Body of pancreas (tissue), 4 donors: ENCODE measurements at regions not wholly inside any gene's neighbourhood (a gene's known extent, or its start where the extent isn't known, plus 50 kb on each side); places are given as distances from the start of the nearest gene placed in this dataset.

Experiments used
- ATAC-seq: fragments of 150-250 bp; one replicate; pipeline ENCODE4 v1.9.1; 2016
- DNase-seq, 4 donors: peaks; one replicate each; pipeline ENCODE4 v3.0.0-alpha.2; 2019
- H3K27ac ChIP-seq, 4 donors: fragments of 200-600 bp; sonication (generic); 1 replicate in 3 of 4; 2 replicates in 1 of 4; pipeline versions ENCODE4 v1.5.1 to v1.6.1; 2016 to 2019; ENCODE audit warnings: mild to moderate bottlenecking in 1 of 4, mixed read lengths in 1 of 4, moderate library complexity in 1 of 4
- H3K27me3 ChIP-seq, 2 donors: fragments of 200-600 bp; sonication (generic); one replicate each; pipeline ENCODE4 v1.6.0; 2016; ENCODE audit warnings: mild to moderate bottlenecking in 1 of 2
- H3K36me3 ChIP-seq, 2 donors: fragments of 200-600 bp; sonication (generic); replicated peaks in 1 of 2; 2 replicates each; pipeline ENCODE4 v1.5.1; 2016; ENCODE audit warnings: low read depth in 2 of 2; ENCODE audit not compliant: insufficient read depth in 1 of 2
- H3K4me1 ChIP-seq: fragments of 200-600 bp; sonication (generic); one replicate; pipeline ENCODE4 v1.6.0; 2016
- H3K4me3 ChIP-seq, 2 donors: fragments of 200-600 bp; sonication (generic); 1 replicate in 1 of 2; 2 replicates in 1 of 2; pipeline ENCODE4 v1.5.1; 2016 to 2019
- H3K9me3 ChIP-seq, 3 donors: fragments of 200-600 bp; sonication (generic); 1 replicate in 2 of 3; 2 replicates in 1 of 3; pipeline ENCODE4 v1.5.1; 2016
- POLR2A ChIP-seq, 3 donors: fragments of 450-650 bp; IDR thresholded peaks; one replicate each; pipeline ENCODE4 v1.6.1; 2016; ENCODE audit warnings: antibody characterized with exemption in 3 of 3, mild to moderate bottlenecking in 2 of 3
- WGBS, 2 donors: methylation state at CpG; one replicate each; pipeline ENCODE4 v1.1.5; 2017; 5-methylcytosine and 5-hydroxymethylcytosine counted together
- intact Hi-C: fragments of 100-400 bp; cut with DNase I; formaldehyde crosslinking; loops from one replicate; pipeline ENCODE4 v1.15.1; 2023
- TF ChIP-seq, protein P1 (sequence below), 7 experiments: fragments of 450-650 bp in 4 of 7; fragments of 200-600 bp in 3 of 7; sonication (generic) in 3 of 7; IDR thresholded peaks; one replicate each; pipeline ENCODE4 v1.5.1; 2016 to 2019; ENCODE audit warnings: antibody characterized with exemption in 7 of 7

DNA sequence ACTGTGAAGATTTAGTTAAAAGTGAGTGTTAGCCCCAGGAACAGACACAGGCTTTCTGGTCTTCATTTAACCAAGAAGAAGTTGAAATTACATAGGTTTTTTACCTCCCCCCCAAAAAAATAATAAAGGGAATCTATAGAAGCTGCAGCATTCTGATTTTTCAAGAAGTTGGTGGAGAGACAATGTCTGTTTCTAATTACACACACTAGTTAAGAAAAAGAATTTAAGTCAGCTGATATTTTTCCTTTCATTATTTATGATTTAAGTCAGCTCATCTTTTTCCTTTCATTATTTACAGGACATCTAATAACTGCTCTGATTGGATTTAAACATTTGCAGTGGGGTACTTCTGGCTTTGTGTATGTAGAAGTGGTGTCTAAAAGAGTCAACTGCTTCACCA, 201.4 kb upstream of the NRP1 start:
- TF ChIP-seq, protein P1, sequence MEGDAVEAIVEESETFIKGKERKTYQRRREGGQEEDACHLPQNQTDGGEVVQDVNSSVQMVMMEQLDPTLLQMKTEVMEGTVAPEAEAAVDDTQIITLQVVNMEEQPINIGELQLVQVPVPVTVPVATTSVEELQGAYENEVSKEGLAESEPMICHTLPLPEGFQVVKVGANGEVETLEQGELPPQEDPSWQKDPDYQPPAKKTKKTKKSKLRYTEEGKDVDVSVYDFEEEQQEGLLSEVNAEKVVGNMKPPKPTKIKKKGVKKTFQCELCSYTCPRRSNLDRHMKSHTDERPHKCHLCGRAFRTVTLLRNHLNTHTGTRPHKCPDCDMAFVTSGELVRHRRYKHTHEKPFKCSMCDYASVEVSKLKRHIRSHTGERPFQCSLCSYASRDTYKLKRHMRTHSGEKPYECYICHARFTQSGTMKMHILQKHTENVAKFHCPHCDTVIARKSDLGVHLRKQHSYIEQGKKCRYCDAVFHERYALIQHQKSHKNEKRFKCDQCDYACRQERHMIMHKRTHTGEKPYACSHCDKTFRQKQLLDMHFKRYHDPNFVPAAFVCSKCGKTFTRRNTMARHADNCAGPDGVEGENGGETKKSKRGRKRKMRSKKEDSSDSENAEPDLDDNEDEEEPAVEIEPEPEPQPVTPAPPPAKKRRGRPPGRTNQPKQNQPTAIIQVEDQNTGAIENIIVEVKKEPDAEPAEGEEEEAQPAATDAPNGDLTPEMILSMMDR (IDR thresholded peaks at IDR 0.05) = no peak
- no peak for TF ChIP-seq POLR2A (IDR thresholded peaks at IDR 0.05)
- H3K27me3 ChIP-seq = no peaks in the 10 kb centered on the region

DNA sequence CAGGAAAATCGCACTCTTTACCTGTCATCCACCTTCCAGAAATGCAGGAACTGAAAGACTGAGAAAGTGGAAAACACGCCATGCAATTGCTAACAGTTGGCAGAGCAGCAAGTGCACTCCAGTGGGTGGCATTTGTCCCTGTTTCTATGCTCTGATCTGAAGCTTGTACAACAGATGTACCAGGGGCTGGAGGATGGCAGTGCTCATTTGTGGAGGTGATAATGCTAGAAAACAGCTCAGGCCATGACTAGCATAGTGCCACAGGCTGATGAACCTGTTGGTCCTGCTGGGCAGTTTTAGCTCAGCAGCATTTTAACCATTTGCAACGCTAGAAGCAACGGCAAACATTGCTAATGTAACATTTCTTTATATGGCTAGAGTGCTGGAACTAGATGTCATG, 199.9 kb upstream of the NRP1 start:
- Histone ChIP-seq H3K27me3 (no peaks in the 10 kb centered on the region), H3K4me1 (no peaks in the 10 kb centered on the region), H3K9me3 (no peaks in the 10 kb centered on the region), H3K27ac (no peak overlapping the region), H3K4me3 (no peak overlapping the region), H3K36me3 (no peaks in the 10 kb centered on the region)
- TF ChIP-seq POLR2A (IDR thresholded peaks at IDR 0.05) = no peak
- TF ChIP-seq, protein P1 (IDR thresholded peaks at IDR 0.05) = no peak
- 73 to 80% methylated on average over 4 of the region's 4 CpGs for WGBS, 2 donors
- ATAC-seq (no peak), DNase-seq (no peak)
- intact Hi-C loops = no loop called here

More for the DNA sequence above, 201.4 kb upstream of the NRP1 start:
- ATAC-seq = no peak
- Histone ChIP-seq H3K4me1 (no peaks in the 10 kb centered on the region), H3K9me3 (no peaks in the 10 kb centered on the region), H3K36me3 (no peaks in the 10 kb centered on the region), H3K27ac (no peak overlapping the region), H3K4me3 (no peak overlapping the region)
- no peak for DNase-seq
- intact Hi-C loops = no loop called here

DNA sequence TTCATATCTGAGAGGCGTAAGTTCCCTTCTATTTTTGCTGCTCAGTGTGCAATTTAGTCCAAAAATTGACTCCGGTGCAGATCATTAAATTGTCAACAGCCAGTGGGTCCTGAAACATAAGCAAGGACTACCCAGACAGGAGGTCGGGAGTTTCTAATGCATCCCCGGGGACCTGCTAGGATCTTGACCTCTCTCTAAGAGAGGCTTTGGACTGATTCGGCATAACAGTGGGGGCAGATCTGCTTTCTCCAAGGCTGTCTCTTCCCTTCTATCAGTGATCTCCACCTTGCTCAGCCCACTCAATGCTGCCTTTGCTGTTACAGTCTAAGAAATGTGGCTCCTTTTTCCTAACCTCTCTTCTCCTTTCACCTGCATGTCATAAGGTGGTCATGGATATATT, 199.1 kb upstream of the NRP1 start:
- no peak for TF ChIP-seq POLR2A (IDR thresholded peaks at IDR 0.05)
- TF ChIP-seq, protein P1 (IDR thresholded peaks at IDR 0.05) = no peak
- no peak overlapping the region for H3K27ac ChIP-seq
- H3K4me1 ChIP-seq = no peaks in the 10 kb centered on the region
- 80 to 83% methylated on average over 5 of the region's 5 CpGs for WGBS, 2 donors
- no peaks in the 10 kb centered on the region for H3K36me3 ChIP-seq
- no peaks in the 10 kb centered on the region for H3K27me3 ChIP-seq
- no peak overlapping the region for H3K4me3 ChIP-seq
- intact Hi-C loops = no loop called here
- H3K9me3 ChIP-seq = no peaks in the 10 kb centered on the region
- ATAC-seq (no peak), DNase-seq (no peak)

DNA sequence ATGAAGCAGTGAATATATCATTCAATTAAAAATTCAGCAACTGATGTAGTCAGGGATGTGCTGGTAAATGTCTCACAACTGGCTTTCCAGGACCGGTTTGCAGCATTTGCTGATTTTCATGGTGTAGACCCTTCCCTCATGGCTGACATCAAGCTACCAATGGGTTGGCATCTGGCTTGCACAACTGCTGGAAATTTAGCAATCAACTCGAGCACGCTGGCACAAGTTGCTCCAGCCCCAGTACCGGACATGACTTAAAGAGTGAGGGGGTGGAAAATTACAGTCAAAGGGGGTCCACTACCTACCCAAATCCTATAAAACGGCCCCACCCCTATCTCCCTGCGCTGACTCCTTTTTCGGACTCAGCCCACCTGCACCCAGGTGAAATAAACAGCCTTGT, 198.4 kb upstream of the NRP1 start:
- H3K4me1 ChIP-seq = no peaks in the 10 kb centered on the region
- no peak for DNase-seq
- no peak for ATAC-seq
- H3K27ac ChIP-seq = no peak overlapping the region
- no peaks in the 10 kb centered on the region for H3K27me3 ChIP-seq
- 80 to 81% methylated on average over 7 of the region's 7 CpGs for WGBS, 2 donors
- H3K36me3 ChIP-seq = no peaks in the 10 kb centered on the region
- no peak overlapping the region for H3K4me3 ChIP-seq
- no peaks in the 10 kb centered on the region for H3K9me3 ChIP-seq
- intact Hi-C loops = no loop called here
- TF ChIP-seq, protein P1 (IDR thresholded peaks at IDR 0.05) = no peak
- TF ChIP-seq POLR2A (IDR thresholded peaks at IDR 0.05) = no peak

DNA sequence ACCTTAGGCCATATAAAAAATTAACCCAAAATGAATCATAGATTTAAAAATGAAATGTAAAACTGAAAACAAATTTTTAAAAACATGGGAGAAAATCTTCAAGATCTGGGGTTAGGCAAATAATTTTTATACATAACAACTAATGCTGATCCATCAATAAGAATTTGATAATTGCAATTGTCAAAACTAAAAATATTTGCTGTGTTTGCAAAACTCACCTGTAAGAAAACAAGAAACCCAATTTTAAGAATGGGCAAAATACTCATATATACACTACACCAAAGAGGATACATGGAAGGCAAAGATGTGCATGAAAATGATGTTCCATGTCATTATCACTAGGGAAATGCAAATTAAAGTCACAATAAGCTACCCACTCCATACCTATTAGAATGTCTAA, 194.8 kb upstream of the NRP1 start:
- Histone ChIP-seq H3K27me3 (no peaks in the 10 kb centered on the region), H3K9me3 (no peaks in the 10 kb centered on the region), H3K36me3 (no peaks in the 10 kb centered on the region), H3K4me3 (no peak overlapping the region), H3K27ac (no peak overlapping the region), H3K4me1 (no peaks in the 10 kb centered on the region)
- DNase-seq (no peak), ATAC-seq (no peak)
- no peak for TF ChIP-seq POLR2A (IDR thresholded peaks at IDR 0.05)
- TF ChIP-seq, protein P1 (IDR thresholded peaks at IDR 0.05) = no peak
- intact Hi-C loops = no loop called here
